ENCODE measurements at regions not wholly inside any gene's neighbourhood (a gene's known extent, or its start where the extent isn't known, plus 50 kb on each side); places are given as distances from the start of the nearest gene placed in this dataset.

GRCh38 chr1:80413969-80414368, 1386.8 kb upstream of the ADGRL2 start:
- no peak for TF ChIP-seq CTCF (IDR thresholded peaks at IDR 0.05)
- TF ChIP-seq ZFX (IDR thresholded peaks at IDR 0.05; ENCODE audit: borderline replicate concordance): no peak

GRCh38 chr1:80410233-80410632, 1390.5 kb upstream of the ADGRL2 start:
- H3K27ac ChIP-seq: no peak overlapping the region
- TF ChIP-seq ZFX (IDR thresholded peaks at IDR 0.05; ENCODE audit: borderline replicate concordance) (no peak), CTCF (IDR thresholded peaks at IDR 0.05) (no peak)

More at GRCh38 chr1:80413969-80414368, 1386.8 kb upstream of the ADGRL2 start:
- no peak overlapping the region for H3K27ac ChIP-seq

GRCh38 chr1:80403471-80403893, 1397.0 kb upstream of the ADGRL4 start:
- TF ChIP-seq CTCF (IDR thresholded peaks at IDR 0.05): no peak
- no peak for TF ChIP-seq ZFX (IDR thresholded peaks at IDR 0.05; ENCODE audit: borderline replicate concordance)
- no peak overlapping the region for H3K27ac ChIP-seq

- no peak for TF ChIP-seq CTCF (IDR thresholded peaks at IDR 0.05)
- TF ChIP-seq ZFX (IDR thresholded peaks at IDR 0.05; ENCODE audit: borderline replicate concordance): no peak
- H3K27ac ChIP-seq: no peak overlapping the region
These were observed 1396.1 kb upstream of the ADGRL4 start for GRCh38 chr1:80402625-80403024.

GRCh38 chr1:80401757-80402156, 1395.2 kb upstream of the ADGRL4 start:
- TF ChIP-seq ZFX (IDR thresholded peaks at IDR 0.05; ENCODE audit: borderline replicate concordance) (no peak), CTCF (IDR thresholded peaks at IDR 0.05) (no peak)
- H3K27ac ChIP-seq: no peak overlapping the region

GRCh38 chr1:80392529-80392928, 1386.0 kb upstream of the ADGRL4 start:
- no peak for TF ChIP-seq CTCF (IDR thresholded peaks at IDR 0.05)
- no peak for TF ChIP-seq ZFX (IDR thresholded peaks at IDR 0.05; ENCODE audit: borderline replicate concordance)
- H3K27ac ChIP-seq: peak overlapping the region; percentile 35

GRCh38 chr1:80385650-80386049, 1379.1 kb upstream of the ADGRL4 start:
- H3K27ac ChIP-seq: no peak overlapping the region
- no peak for TF ChIP-seq ZFX (IDR thresholded peaks at IDR 0.05; ENCODE audit: borderline replicate concordance)
- TF ChIP-seq CTCF (IDR thresholded peaks at IDR 0.05): no peak
